ENCODE measurements at regions not wholly inside any gene's neighbourhood (a gene's known extent, or its start where the extent isn't known, plus 50 kb on each side); places are given as distances from the start of the nearest gene placed in this dataset.

DNA sequence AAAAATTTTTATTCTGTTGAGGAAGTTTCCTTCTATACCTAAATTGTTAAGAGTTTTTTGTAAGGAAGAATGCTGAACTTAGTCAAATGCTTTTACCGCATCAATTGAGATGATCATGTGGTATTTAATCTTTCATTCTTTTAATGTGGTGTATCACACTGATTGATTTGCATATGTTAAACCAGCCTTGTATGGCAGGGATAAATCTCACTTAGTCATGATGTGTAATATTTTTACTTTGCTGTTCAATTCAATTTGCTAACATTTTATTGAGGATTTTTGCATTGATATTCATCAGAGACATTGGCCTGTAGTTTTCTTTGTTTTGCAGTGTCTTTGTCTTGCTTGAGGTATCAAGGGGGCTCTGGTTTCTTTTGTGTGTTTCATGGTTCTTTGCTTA lies 125.3 kb upstream of the MEF2C start:
- no peak for DNase-seq

GRCh38 chr5:89005990-89006389 lies 123.0 kb upstream of the MEF2C start:
- DNase-seq, result no peak

DNA sequence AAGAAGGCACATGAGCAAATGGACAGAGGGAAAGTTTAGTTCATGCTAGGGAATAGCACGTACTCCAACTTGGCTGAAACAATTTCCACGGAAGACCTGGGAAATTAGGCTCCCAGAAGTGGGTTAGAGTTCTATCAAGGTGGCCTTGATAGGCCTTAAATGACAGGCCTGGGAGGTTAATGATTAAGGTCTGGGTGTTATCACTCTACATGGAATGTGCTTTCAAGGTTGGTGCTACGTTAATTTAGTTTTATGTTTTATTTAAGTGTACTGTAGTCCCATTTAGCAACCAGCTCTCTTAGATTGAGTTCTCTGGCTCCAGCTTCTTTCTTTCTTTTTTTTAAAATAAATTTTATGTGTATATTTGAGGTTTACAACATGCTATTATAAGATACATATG lies 121.4 kb upstream of the MEF2C start:
- DNase-seq, result no peak

GRCh38 chr5:89003563-89004036 lies 120.6 kb upstream of the MEF2C start:
- no peak for DNase-seq

DNA sequence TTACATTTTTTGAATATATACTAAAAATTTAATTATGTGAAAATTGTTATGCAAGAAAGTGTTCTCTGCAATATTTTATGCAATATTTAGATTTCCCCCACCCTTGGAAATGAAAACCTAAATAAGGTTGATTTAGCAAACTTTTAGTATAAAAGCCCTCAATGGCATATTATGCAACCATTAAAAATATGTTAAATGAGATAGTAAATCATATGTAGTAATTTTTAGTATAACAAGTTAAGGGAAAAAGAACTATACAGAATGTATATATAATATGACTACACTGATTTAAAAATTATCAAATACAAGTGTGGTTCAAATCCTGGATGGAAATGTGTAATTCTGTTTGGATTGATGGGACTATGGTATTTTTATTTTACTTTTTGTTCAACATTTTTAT lies 116.9 kb upstream of the MEF2C start:
- no peak for DNase-seq

GRCh38 chr5:88997937-88998336 lies 115.0 kb upstream of the MEF2C start:
- no peak for DNase-seq

DNA sequence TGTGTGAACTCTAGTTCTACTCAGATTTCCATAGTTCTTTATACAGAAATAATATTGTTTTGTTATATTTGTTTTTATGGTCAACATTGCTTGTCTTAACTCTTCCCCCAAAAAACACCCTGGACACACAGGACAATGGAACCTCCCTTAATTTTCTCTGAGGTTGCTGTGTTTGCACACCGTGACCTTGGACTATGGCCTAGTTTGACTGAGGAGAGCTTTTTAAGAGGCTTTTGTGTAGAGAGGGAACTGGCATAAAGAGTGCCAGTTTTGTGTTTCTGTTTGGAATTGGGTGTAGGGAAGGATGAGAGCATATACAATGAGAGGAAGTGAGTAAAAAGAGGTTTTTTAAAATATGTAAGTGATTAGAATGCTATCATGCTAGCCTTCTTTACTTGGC lies 101.1 kb upstream of the MEF2C start:
- no peak for DNase-seq

GRCh38 chr5:88979726-88980125 lies 96.7 kb upstream of the MEF2C start:
- DNase-seq, result no peak

DNA sequence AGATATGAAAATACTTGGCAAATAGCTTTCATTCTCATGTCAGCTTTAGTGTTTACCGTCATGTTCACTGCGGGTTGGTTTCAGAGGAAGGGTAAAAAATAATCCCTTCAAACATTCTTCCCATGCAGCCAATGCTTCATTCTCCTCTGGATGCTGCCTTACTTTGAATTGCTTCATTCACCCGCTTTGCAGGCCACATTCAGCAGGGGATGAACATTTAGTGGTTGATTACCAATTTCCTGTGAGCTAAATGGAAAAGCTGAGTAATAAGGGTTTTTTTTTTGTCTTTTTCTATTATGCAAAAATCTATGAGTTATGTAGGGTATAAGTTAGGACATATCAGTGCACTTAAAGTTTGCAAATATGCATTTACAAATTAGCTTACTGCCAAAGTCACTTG lies 96.3 kb upstream of the MEF2C start:
- no peak for DNase-seq

DNA sequence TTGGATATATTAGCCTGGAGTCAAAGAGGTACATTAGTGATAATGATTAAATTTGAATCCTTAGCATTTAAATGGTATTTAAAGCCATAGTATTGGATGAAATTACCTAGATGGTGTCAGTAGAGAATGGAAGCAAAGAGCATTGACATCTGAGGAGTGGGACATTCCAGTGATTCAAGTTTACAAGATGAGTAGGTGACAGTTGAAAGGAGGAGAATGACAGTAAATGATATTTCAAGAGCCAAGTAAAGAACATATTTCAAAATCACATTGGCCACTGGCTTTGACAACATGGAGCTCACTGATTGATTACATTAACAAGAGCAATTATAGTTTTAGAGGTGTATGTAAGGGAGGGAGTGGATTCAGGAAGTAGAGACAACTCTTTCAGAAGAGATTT lies 93.9 kb upstream of the MEF2C start:
- no peak for DNase-seq

DNA sequence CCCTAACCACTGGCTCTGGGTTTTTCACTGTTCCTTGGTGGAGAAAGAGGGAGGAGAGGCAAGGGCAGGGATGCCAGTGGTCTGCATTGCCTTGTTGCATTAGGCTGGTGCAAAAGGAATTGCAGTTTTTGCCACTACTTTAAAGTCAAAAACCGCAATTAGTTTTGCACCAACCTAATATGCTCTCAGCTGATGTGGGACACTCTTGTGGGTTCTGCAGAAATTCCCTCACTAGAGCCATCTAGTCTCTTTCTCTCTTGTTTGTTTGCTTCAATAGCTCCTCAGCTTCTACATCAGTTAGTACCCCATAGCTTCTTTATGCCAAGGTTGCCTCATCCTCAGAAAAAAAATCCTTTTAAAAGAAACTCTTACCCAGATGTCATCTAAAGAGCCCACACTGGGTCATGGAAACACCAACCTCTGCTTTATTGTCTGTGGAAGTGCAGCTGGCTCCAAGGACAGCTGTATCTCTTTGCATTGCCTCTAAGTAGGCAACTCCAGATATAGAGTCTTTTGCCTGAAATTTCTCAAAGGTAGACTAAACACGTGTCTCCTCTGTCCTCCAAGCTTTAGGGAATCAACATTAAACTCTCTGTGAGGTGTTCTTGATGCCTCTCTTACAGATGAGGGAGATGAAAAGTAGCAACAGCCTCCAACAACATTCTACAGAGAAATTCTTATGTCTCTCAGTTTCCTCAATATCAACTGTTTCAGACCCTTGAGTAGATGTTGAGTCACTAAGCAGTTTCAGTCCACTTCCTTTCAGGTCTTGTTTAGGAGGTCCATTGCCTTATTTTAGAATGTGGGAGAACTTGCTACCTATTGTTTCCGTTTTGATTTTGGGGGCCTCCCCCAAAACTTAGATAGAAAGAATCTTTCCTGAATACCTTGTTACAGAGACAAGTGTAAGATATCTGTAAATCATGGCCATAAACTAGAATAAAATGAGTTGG lies 84.9 kb upstream of the MEF2C start:
- no peak for DNase-seq

GRCh38 chr5:88964831-88965230 lies 81.8 kb upstream of the MEF2C start:
- DNase-seq, result no peak

DNA sequence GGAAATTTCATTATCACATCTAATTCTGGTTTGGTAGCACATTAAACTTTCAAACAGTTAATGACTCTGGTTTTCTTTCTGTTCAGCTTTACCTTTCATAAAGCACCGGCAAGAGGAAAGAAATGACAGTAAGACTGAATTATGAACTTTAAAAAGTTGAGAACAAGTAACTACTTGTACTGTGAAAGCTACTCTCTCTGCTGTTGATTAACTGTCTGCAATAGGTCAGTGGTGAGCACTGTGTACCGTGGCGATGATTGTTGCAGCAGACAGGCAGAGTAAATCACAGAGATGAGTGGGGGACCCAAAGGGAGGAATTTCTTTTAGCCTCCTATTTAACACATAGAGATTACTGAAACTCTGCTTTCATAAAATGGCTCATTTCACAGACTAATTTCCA lies 74.0 kb upstream of the MEF2C start:
- DNase-seq, result no peak

- no peak for DNase-seq
Observed at GRCh38 chr5:88956416-88956815, 73.4 kb upstream of the MEF2C start.

- DNase-seq, result no peak
Observed at GRCh38 chr5:88955403-88955802, 72.4 kb upstream of the MEF2C start.

GRCh38 chr5:88954511-88954910 lies 71.5 kb upstream of the MEF2C start:
- no peak for DNase-seq

- no peak for DNase-seq
Observed at GRCh38 chr5:88952996-88953643, 70.1 kb upstream of the MEF2C start.

- peak; percentile 53 for DNase-seq
Observed at GRCh38 chr5:88952344-88952743, 69.4 kb upstream of the MEF2C start.

GRCh38 chr5:88951457-88951856 lies 68.5 kb upstream of the MEF2C start:
- no peak for DNase-seq

GRCh38 chr5:88948746-88949600 lies 66.0 kb upstream of the MEF2C start:
- no peak for DNase-seq

- DNase-seq, result no peak
Observed at GRCh38 chr5:88944751-88945531, 62.0 kb upstream of the MEF2C start.

DNA sequence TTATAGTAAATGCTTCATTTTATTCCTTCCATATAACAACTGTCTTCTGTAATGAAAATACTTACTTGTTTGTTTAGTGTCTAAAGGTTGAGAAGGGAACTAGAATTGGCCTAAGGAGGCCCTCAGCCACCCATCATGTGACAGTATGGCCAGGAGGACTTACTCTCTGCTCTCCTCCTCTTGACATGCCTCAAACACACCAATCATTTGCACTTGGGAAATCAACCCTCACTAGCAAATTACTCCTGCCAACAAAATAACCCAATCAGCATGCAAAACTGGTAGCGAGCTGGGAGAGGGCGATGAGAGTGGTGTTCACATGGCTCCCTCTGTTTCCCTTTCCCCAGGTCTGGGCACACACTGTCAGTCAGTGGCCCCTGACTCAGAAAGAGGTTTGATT lies 58.6 kb upstream of the MEF2C start:
- DNase-seq, result no peak

Measured in eye (tissue), 1 donor.